Neural progenitor cell (in vitro differentiated cells): ENCODE measurements at regions not wholly inside any gene's neighbourhood (a gene's known extent, or its start where the extent isn't known, plus 50 kb on each side); places are given as distances from the start of the nearest gene placed in this dataset.

ENCODE experiments used
- DNase-seq: peaks from one replicate; pipeline ENCODE4 v3.0.0-alpha.2; 2016; ENCODE audit warnings: low spot score
- H2AFZ ChIP-seq: fragments of 200-600 bp; sonication (generic); replicated peaks from 2 replicates; pipeline ENCODE4 v1.6.1; 2016; ENCODE audit warnings: antibody characterized with exemption
- H3F3A ChIP-seq: fragments of 200-600 bp; sonication (generic); 2 replicates; pipeline ENCODE4 v1.6.1; 2016; ENCODE audit warnings: antibody characterized with exemption, low read depth
- H3K27ac ChIP-seq: fragments of 200-600 bp; sonication (generic); 2 replicates; pipeline ENCODE4 v1.5.1; 2016; ENCODE audit warnings: mild to moderate bottlenecking
- H3K27me3 ChIP-seq: fragments of 200-600 bp; sonication (generic); 2 replicates; pipeline ENCODE4 v1.6.1; 2016; ENCODE audit warnings: mild to moderate bottlenecking, moderate library complexity
- H3K36me3 ChIP-seq: fragments of 200-600 bp; sonication (generic); 2 replicates; pipeline ENCODE4 v1.5.1; 2016
- H3K4me1 ChIP-seq: fragments of 200-600 bp; sonication (generic); 2 replicates; pipeline ENCODE4 v1.6.1; 2016; ENCODE audit warnings: mixed run types
- H3K4me2 ChIP-seq: fragments of 200-600 bp; sonication (generic); 2 replicates; pipeline ENCODE4 v1.6.1; 2016
- H3K4me3 ChIP-seq: fragments of 200-600 bp; sonication (generic); 2 replicates; pipeline ENCODE4 v1.5.1; 2016
- H3K79me2 ChIP-seq: fragments of 200-600 bp; sonication (generic); 2 replicates; pipeline ENCODE4 v1.6.1; 2016; ENCODE audit warnings: low read depth
- H3K9ac ChIP-seq: fragments of 200-600 bp; sonication (generic); 2 replicates; pipeline ENCODE4 v1.6.1; 2016
- H3K9me3 ChIP-seq: fragments of 200-600 bp; sonication (generic); 2 replicates; pipeline ENCODE4 v1.5.1; 2016; ENCODE audit warnings: low read depth
- H4K20me1 ChIP-seq: fragments of 200-600 bp; sonication (generic); 2 replicates; pipeline ENCODE4 v1.6.1; 2016; ENCODE audit warnings: low read depth
- H3K27ac Mint-ChIP-seq: 3 replicates; pipeline ENCODE4 v1.8.0; 2021; ENCODE audit warnings: mixed read lengths
- H3K27me3 Mint-ChIP-seq: 2 replicates; pipeline ENCODE4 v1.8.0; 2022; ENCODE audit warnings: low read depth, mild to moderate bottlenecking, inconsistent platforms, moderate library complexity, mixed read lengths; ENCODE audit not compliant: insufficient read depth
- H3K36me3 Mint-ChIP-seq: 3 replicates; pipeline ENCODE4 v1.8.0; 2021; ENCODE audit warnings: mixed read lengths
- H3K4me1 Mint-ChIP-seq: 3 replicates; pipeline ENCODE4 v1.8.0; 2021; ENCODE audit warnings: mixed read lengths
- H3K4me3 Mint-ChIP-seq: 3 replicates; pipeline ENCODE4 v1.8.0; 2021; ENCODE audit warnings: mild to moderate bottlenecking, moderate library complexity, mixed read lengths
- H3K9me3 Mint-ChIP-seq: 3 replicates; pipeline ENCODE4 v1.8.0; 2020; ENCODE audit warnings: mixed read lengths
- CTCF ChIP-seq: fragments of 200-600 bp; sonication (generic); IDR thresholded peaks from 2 replicates; pipeline ENCODE4 v1.5.1; 2017; ENCODE audit warnings: antibody characterized with exemption, mild to moderate bottlenecking
- EZH2 ChIP-seq: fragments of 200-600 bp; sonication (generic); IDR thresholded peaks from 2 replicates; pipeline ENCODE4 v1.6.1; 2017; ENCODE audit warnings: antibody characterized with exemption, mild to moderate bottlenecking, moderate library complexity
- EZH2phosphoT487 ChIP-seq: fragments of 200-600 bp; sonication (generic); IDR thresholded peaks from 2 replicates; pipeline ENCODE4 v1.6.1; 2017; ENCODE audit warnings: antibody characterized with exemption

GRCh38 chr9:108080285-108080684 lies 590.7 kb upstream of the KLF4 start:
- no peaks in the 10 kb centered on the region for H4K20me1 ChIP-seq
- no peak overlapping the region for H3K4me2 ChIP-seq
- Mint-ChIP-seq H3K4me1 (peaks cover 8% of the 10 kb centered on the region), H3K27me3 (peaks cover 4% of the 10 kb centered on the region), H3K36me3 (peaks cover 1% of the 10 kb centered on the region), H3K9me3 (peaks cover 2% of the 10 kb centered on the region), H3K4me3 (no peak overlapping the region), H3K27ac (no peak overlapping the region)
- H3K27ac ChIP-seq: no peak overlapping the region
- no peaks in the 10 kb centered on the region for H3K27me3 ChIP-seq
- H3F3A ChIP-seq: peaks cover 7% of the 10 kb centered on the region
- H3K79me2 ChIP-seq: no peaks in the 10 kb centered on the region
- no peaks in the 10 kb centered on the region for H3K9me3 ChIP-seq
- H2AFZ ChIP-seq: no peak overlapping the region
- H3K36me3 ChIP-seq: no peaks in the 10 kb centered on the region
- no peak overlapping the region for H3K9ac ChIP-seq
- DNase-seq: no peak
- no peak for TF ChIP-seq EZH2
- no peak for TF ChIP-seq CTCF
- no peak for TF ChIP-seq EZH2phosphoT487
- no peak overlapping the region for H3K4me3 ChIP-seq
- H3K4me1 ChIP-seq: peaks cover 16% of the 10 kb centered on the region

GRCh38 chr9:108078811-108079210 lies 589.2 kb upstream of the KLF4 start:
- H3K27me3 Mint-ChIP-seq: peaks cover 4% of the 10 kb centered on the region
- TF ChIP-seq EZH2 (no peak), CTCF (no peak), EZH2phosphoT487 (no peak)
- Histone ChIP-seq H3K4me1 (peaks cover 16% of the 10 kb centered on the region), H3K4me2 (no peak overlapping the region), H2AFZ (no peak overlapping the region), H3K27me3 (no peaks in the 10 kb centered on the region), H3F3A (peaks cover 7% of the 10 kb centered on the region), H3K9ac (no peak overlapping the region), H3K79me2 (no peaks in the 10 kb centered on the region), H3K36me3 (no peaks in the 10 kb centered on the region), H3K9me3 (no peaks in the 10 kb centered on the region), H4K20me1 (no peaks in the 10 kb centered on the region), H3K27ac (no peak overlapping the region), H3K4me3 (no peak overlapping the region)
- peaks cover 8% of the 10 kb centered on the region for H3K4me1 Mint-ChIP-seq
- no peak overlapping the region for H3K27ac Mint-ChIP-seq
- peaks cover 2% of the 10 kb centered on the region for H3K9me3 Mint-ChIP-seq
- H3K36me3 Mint-ChIP-seq: peaks cover 1% of the 10 kb centered on the region
- no peak for DNase-seq
- H3K4me3 Mint-ChIP-seq: no peak overlapping the region

GRCh38 chr9:108078375-108078774 lies 588.8 kb upstream of the KLF4 start:
- H3K9ac ChIP-seq: no peak overlapping the region
- H3K36me3 ChIP-seq: no peaks in the 10 kb centered on the region
- no peaks in the 10 kb centered on the region for H4K20me1 ChIP-seq
- H3K27me3 ChIP-seq: no peaks in the 10 kb centered on the region
- peaks cover 8% of the 10 kb centered on the region for H3K4me1 Mint-ChIP-seq
- H3K36me3 Mint-ChIP-seq: peaks cover 1% of the 10 kb centered on the region
- H3K9me3 ChIP-seq: no peaks in the 10 kb centered on the region
- H3K4me3 ChIP-seq: no peak overlapping the region
- H2AFZ ChIP-seq: no peak overlapping the region
- peaks cover 13% of the 10 kb centered on the region for H3K4me1 ChIP-seq
- peaks cover 4% of the 10 kb centered on the region for H3K27me3 Mint-ChIP-seq
- no peak for DNase-seq
- peaks cover 2% of the 10 kb centered on the region for H3K9me3 Mint-ChIP-seq
- H3K4me3 Mint-ChIP-seq: no peak overlapping the region
- peaks cover 5% of the 10 kb centered on the region for H3F3A ChIP-seq
- H3K4me2 ChIP-seq: no peak overlapping the region
- H3K79me2 ChIP-seq: no peaks in the 10 kb centered on the region
- TF ChIP-seq CTCF (no peak), EZH2phosphoT487 (no peak)
- H3K27ac Mint-ChIP-seq: no peak overlapping the region
- H3K27ac ChIP-seq: no peak overlapping the region
